COR-L47 (cell line): ENCODE measurements at regions not wholly inside any gene's neighbourhood (a gene's known extent, or its start where the extent isn't known, plus 50 kb on each side); places are given as distances from the start of the nearest gene placed in this dataset.
A peak's percentile ranks its signal among the peaks of the same experiment; 100 is the strongest.
"Not testable (repeated sequence)": the region's sequence is repeated elsewhere in the genome, so short reads cannot be mapped to it uniquely, and the experiment has no call there.

Source experiments
- DNase-seq: peaks from one replicate; lab custom pipeline; 2025; lab: John Stamatoyannopoulos, UW

DNA sequence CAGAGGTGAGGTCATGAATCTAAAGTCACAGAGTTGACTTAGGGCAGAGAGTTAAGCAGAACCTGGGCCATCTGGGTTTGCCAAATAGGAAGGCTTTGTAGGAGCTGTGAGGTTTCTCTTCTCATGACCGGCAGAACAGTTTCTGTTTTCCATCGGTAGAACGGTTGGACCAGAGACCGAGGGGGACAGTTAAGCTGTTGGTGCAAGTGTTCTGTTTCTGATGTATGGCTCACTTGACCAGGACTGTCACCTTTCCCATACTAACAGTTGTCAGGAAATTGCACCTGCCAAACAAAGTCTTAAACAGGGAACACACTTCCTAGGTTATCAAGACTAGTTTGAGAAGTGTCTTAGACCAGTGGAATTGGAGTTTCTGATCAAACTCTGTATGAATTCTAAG is 158.3 kb downstream of the PDCD6IP start:
- no peak for DNase-seq

DNA sequence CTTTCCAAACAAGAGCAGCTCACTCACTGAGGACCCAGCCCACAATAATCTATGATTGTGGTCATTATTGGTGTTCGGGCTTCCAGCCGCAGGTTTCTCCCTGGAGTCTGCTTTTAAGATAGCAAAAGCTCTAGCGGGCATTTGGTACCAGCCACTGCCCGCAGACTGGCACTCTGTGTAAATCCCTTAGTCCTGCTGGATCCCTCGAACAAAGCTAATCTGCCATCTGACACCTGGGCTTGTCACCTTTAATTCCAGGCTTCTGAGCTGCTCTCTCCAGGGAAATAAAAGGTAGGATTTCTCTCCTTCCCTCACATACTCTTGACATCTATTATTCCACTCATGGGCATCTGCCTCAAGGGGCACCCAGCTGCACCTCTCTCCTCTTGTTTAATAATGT is 158.7 kb downstream of the PDCD6IP start:
- no peak for DNase-seq

DNA sequence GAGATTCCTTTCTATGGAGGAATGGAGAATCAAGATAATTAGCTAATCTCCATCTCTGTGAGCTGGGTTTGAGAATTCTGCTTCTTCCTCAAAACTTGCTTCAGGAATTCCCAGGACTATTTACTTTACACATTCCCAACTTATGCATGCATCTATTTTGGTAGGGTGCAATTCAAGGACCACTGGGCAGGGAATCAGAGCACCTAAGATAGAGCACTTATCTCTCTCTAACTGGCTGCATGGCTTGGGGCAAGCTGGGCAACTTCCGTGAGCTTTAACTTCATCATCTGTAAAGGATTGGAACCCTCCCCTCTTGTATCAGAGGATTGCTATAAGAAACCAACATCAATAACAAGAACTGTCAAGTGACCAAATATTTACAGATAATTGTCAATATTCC is 160.2 kb downstream of the PDCD6IP start:
- DNase-seq: no peak

DNA sequence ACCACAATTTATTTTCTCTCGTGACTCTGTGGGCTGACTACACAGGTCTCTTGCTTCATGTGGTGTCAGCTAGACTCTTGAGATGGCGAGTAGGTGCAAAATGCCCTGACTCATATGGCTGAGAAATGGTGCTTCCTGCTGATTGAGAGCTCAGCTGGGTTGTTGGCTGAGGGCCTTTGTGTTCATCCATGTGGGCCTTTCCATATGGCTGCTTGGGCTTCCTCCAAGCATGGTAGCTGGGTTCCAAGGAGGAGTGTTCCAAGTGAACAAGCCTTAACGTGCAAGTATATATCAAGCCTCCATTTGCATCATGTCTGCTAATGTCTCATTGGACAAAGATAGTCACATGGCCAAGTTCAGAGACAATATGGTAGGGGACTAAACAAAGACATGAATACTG is 164.0 kb downstream of the PDCD6IP start:
- DNase-seq: no peak

DNA sequence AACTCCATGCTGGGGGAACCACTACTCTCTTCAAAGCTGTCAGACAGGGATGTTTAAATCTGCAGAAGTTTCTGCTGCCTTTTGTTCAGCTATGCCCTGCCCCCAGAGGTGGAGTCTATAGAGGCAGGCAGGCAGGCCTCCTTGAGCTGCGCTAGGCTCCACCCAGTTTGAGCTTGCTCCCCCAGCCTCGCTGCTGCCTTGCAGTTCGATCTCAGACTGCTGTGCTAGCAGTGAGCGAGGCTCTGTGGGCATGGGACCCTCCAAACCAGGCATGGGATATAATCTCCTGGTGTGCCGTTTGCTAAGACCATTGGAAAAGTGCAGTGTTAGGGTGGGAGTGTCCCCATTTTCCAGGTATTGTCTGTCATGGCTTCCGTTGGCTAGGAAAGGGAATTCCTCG is 171.8 kb downstream of the PDCD6IP start:
- not testable (repeated sequence) for DNase-seq

DNA sequence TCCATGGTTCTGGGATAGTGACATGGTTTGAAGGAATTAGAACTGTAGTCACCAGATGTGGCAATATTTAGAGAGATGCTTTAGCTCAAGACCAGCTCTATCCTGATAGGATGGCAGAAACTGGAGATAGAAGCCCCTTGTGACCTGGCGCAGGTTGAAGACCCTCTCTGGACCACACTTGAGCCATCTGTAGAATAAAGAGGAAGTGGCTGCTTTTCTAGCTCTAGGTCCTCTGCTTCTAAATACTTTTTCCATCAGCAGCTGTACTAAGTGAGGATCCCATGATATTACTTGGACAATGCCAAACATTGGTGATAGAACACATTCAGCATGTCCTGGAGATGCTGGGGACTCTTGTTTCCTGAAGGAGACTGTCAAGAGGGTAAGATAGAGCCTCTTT is 172.6 kb downstream of the PDCD6IP start:
- no peak for DNase-seq

DNA sequence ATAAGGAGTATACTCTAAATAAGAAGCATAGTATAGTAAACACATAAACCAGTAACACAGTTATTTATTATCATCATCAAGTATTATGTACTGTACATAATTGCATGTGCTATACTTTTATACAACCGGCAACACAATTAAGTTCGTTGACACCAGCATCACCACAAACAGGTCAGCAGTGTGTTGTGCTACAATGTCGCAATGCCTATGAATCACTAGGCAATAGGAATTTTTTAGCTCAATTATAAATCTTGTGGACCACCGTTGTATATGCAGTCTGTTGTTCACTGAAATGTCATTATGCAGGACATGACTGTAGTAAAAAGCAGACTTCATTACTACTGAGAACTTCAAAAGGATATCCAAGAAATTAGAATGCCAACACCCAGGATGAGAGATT is 177.0 kb downstream of the PDCD6IP start:
- DNase-seq: no peak

DNA sequence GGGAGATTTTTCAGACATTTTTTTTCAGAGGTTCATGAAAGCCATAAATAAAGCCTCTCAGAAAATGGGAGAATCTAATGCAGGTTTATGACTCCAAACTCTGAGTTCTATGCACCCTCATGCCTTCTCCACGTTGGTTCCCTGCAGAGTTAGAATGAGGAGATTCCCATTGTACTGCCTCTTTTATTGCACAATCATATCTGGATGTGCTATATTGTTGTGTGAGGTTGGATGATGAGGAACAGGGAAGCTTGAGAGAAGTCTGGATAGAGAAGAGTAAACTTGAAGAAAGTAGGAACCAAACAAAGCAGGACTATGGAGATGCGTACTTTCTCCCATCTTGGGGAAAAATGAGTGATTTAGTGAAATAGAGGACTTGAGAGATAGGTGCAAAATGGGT is 178.8 kb downstream of the PDCD6IP start:
- DNase-seq: no peak

DNA sequence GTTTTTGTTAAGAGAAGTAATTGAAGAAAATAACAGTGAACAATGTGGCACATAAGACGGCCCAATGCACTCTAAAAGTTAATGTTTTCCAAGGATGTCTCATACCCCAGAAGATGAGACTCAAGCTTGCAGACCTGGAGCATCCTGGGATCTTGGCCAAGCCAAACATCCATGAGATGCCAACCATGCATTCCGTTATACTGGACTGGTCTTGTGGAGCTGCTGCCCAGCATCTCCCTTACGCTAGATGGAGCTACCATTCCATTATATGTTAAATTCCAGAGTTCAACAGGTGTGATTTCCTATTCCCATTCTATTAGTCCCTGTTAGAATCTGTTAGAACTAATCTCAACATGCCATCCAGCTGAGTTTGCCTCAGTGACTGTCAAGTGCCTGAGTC is 181.8 kb downstream of the PDCD6IP start:
- DNase-seq: peak; percentile 9

DNA sequence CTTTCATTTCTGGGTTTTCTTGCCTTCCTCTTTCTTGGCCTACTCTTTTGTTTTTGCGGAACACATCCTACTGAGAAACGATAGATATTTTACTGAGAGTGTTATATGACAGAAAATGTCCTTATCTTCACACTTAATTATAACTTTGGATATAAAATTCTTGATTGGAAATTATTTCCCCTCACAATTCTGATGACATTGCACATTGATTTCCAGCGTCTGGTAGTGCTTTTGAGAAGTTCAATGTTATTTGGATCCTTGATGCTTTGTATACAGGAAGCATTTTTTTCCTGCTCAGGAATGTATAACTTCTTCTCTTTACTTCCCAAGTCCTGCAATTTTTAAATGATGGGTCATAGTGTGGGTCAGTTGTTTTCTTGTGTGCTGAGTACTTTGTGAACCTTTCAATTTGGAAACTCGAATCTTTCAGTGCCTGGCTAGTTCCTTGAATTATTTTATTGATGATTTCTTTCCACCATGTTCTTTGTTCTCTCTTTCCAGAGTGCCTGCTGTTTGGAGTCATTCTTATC is 183.9 kb downstream of the PDCD6IP start:
- no peak for DNase-seq

DNA sequence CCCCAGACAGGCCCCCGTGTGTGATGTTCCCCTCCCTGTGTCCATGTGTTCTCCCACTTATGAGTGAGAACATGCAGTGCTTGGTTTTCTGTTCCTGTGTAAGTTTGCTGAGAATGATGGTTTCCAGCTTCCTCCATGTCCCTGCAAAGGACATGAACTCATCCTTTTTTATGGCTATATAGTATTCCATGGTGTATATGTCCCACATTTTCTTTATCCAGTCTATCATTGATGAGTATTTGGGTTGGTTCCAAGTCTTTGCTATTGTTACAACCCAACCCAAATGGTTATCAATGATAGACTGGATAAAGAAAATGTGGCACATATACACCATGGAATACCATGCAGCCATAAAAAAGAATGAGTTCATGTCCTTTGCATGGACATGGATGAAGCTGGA is 184.5 kb downstream of the PDCD6IP start:
- not testable (repeated sequence) for DNase-seq

DNA sequence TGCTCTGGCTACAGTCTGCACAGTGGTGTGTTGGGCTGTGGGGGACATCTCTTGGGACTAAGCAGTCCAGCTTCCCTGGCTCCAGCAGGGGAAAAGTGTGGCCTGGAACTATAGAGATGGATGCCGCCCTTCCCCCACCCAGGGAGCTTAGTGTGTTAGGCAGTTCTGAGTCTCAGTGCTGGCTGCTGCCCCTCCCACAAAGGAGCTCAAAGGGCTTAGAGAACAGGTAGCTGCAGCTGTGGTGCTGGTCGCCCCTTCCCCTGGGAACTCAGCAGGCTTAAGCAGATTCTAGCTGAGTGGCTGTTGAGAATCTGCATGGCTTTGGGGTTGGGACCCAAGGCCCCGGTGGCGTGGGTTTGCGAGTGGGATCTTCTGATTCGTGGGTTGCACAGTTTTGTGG is 190.8 kb downstream of the PDCD6IP start:
- DNase-seq: no peak

DNA sequence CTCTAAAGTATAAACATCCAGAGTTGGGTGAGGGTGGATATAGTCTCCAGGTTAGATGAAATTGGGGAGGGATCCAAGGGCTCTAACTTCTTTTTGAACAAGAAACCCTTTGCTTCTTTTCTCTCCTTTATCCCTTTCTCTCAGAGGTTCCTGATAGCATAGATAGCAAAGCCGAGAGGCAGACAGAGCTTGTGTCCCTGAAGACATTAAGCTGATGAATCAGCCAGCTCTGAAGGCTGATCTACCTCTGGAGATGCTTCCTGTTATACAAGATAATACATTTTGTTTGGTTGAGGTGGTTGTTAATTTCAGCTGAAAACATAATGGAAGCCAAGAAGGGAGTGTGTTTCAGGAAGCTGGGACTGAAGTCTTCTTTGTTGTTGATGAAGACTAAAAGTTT is 193.2 kb downstream of the PDCD6IP start:
- no peak for DNase-seq

DNA sequence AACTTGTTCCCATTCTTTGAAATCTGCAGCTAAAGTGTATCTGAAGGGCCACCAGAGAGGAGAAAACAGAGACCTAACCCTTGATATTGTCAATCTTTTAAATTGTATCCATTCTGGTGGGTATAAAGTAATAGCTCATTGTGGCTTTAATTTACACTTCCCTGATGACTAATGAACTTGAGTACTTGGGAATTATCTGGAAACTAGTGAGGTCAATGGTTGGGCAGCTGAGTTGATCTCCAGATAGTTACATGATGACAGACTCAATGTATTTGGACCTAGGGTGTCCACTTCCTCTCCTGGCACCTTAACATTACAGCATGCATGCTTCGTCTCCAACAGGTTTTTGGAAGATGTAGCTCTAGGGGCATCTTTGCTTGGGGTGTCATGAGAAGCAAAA is 195.2 kb downstream of the PDCD6IP start:
- DNase-seq: no peak

DNA sequence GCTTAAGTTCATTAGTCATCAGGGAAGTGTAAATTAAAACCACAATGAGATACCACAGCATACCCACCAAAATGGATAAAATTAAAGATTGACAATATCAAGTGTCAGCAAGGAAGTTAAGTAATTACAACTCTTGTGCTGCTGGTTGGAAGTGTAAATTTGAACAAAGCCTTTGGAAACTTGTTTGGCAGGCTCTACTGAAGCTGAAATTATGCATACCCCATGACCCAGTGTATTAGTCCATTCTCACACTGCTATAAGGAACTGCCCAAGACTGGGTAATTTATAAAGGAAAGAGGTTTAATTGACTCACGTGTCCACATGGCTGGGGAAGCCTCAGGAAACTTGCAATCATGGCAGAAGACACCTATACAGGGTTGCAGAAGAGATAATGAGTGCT is 196.1 kb downstream of the PDCD6IP start:
- no peak for DNase-seq

DNA sequence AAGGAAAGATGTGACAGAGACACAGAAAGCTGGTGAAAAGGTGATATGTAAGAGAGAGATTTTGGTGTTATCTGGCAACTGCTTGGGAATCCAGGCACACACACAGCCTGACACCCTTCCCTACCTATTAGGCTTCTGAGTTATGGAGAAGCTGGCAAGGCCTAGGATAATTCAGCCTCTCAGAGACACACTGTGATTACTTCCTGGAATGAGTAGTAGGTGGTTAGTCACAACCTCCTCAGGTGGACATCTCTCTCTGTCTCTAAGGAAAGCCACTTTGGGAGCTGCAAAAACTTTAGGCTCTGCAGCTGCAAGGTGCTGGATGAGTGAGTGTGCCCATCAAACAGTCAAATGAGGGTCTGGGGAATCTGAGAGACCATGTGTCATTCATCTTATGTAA is 201.9 kb downstream of the PDCD6IP start:
- no peak for DNase-seq

DNA sequence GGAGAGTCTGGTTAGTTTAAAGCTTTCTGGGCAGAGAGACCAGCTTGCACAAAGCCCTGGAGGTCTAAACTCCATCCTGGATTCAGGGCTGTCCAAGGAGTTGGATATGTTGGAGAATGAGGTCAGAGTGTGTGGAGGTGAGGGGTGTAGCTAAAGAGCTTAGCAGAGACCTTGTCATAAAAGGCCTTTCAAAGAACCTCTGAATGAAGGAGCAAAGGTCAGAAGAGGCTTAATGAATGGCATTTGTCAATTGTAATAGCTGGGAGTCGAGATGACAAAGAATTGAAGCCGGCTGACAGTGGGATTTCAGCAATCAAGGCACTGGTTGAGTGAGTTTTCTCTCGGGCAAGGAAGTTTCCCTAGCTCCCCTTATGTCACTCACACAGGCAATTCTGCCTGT is 202.6 kb downstream of the PDCD6IP start:
- no peak for DNase-seq

DNA sequence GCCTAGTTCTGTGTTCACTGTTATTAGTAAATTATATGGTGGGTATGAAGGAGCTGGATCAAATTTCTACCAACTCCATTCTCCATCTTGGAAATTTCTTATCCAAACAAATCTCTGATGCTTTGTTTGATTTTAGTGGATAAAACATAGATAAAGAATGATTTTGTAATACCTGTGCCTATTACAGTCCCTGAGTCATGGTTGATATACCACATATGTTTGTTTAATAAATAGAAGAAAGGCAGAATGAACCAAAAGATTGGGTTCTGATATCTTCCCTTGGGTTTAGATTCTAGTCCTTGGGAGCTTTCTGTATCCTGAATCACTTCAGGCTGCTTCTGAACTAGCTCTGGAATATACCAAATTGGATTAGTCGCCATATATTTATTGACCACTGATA is 203.6 kb downstream of the PDCD6IP start:
- DNase-seq: no peak

DNA sequence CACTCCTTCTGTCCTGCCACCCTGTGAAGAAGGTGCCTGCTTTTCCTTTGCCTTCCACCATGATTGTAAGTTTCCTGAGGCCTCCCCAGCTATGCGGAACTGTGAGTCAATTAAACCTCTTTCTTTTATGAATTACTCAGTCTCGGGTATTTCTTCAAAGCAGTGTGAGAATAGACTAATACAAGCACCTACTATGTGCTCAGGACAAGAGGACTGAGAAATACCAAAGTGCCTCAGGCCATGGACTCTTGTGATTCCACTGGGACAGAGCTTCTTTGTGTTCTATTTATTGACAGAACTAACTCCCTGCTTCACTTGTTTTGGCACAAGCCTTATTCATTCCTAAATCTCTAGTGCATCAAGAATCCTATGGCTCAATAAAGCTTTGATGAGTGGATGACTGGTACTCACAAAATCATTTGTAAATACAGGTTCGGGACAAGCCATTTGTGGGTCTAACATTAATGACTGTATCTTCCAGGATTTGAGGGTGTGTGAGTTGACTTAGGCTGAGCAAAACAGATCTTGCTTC is 204.2 kb downstream of the PDCD6IP start:
- DNase-seq: no peak

DNA sequence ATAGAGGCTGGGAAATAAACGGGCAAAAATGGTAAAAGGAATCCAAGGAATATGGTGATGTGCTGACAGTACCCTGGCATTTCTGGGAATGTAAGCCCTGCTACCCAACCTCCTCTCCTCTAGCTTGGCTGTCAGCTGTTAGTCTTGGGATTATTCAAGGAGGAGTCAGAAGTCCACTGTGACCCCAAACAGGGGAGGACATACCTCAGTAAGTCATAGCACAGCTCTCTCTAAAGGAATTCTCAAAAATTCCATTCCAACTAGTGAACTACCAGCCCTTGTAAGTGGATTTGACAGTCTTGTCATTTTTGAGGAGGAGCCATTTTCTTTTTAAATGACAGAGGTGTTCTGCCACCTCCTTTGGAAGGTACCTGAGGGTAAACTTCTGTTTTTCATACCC is 207.5 kb downstream of the PDCD6IP start:
- DNase-seq: no peak

DNA sequence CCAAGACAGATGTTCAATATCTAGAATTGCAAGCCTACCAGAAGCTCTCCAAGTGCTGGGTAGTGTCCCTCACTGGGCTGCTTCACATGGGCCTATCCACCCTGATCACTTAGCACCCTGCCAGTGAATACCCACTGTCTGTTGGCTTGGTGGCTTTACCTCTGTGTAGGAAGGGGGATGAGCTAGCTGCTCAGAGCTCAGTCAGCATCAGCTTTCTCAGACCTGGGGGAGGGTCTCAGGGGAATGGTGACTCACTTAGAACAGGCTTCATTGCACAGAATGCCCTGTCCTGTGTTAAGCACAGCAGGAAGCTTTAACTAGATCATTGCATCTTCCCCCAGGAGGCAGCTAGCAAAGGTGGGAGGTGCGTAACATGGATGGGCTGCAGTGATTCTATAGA is 209.8 kb downstream of the PDCD6IP start:
- no peak for DNase-seq

DNA sequence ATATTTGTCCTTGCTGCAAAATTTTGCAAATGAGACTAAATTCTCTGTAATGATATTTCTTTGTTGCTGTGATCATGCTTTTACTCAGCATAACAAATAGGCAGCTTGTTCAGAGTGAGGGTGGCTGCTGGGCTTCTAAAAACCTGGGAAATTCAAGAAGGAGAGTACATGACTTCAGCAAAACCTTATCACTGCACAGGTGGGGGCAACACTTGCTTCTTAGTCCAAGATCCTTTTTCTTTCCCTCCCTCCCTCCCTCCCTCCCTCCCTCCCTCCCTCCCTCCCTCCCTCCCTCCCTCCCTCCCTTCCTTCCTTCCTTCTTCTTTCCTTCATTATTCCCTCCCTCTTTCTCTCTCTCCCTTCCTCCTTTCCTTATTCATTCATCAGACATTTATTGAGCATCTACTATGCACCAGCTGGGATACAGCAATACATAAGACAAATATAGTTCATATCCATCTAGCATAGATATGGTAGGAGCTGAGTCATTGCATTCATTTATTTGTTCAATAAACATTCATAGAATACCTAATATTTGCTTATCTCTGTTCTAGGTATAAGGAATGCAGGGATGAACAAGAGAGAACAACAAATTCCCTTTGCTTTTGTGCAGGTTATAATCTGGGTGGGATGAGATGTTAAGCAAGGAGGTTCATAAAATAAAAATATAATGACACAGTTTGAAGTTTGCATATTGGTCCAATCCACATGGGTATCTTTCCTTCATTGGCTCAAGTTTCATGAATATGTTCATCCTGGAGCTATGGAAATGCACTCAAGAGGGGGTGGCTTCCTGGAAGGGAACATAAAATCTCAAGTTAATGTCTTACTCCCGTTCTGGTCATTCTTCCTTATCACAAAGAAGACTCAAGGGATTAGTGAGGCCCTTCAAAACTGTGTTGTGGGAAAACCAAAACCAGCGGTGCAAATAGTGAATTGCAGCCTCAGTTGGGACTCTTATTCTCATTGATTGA is 210.7 kb downstream of the PDCD6IP start:
- DNase-seq: no peak
